LNCAP (cell line): ENCODE measurements at regions not wholly inside any gene's neighbourhood (a gene's known extent, or its start where the extent isn't known, plus 50 kb on each side); places are given as distances from the start of the nearest gene placed in this dataset.

Source experiments
- TF ChIP-seq, protein P1 (sequence below): fragments of 450-650 bp; IDR thresholded peaks from 2 replicates; pipeline ENCODE4 v1.5.1; 2017; ENCODE audit warnings: mild to moderate bottlenecking

DNA sequence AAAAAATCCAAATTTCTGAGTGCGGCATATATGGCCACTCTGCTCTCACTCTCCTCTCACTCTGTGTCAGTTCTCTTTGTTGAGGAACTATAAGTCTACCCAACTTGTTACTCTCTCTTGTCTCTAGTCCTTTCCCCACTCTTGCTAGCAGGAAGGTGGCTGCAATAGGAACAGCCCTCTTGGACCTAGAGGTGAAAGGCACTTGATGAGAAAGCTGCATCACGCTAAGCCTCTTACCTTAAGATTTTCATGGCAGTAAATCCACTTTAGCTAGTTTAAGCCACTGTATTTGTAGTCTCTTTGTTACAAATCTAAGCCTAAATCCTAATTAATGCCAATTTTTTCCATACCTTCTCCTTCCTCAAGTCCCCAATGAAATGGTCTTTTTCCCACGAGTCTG is 189.9 kb downstream of the NKX6-1 start:
- TF ChIP-seq, protein P1, sequence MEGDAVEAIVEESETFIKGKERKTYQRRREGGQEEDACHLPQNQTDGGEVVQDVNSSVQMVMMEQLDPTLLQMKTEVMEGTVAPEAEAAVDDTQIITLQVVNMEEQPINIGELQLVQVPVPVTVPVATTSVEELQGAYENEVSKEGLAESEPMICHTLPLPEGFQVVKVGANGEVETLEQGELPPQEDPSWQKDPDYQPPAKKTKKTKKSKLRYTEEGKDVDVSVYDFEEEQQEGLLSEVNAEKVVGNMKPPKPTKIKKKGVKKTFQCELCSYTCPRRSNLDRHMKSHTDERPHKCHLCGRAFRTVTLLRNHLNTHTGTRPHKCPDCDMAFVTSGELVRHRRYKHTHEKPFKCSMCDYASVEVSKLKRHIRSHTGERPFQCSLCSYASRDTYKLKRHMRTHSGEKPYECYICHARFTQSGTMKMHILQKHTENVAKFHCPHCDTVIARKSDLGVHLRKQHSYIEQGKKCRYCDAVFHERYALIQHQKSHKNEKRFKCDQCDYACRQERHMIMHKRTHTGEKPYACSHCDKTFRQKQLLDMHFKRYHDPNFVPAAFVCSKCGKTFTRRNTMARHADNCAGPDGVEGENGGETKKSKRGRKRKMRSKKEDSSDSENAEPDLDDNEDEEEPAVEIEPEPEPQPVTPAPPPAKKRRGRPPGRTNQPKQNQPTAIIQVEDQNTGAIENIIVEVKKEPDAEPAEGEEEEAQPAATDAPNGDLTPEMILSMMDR: no peak

GRCh38 chr4:84298023-84298718 is 200.9 kb downstream of the NKX6-1 start:
- TF ChIP-seq, protein P1: no peak

GRCh38 chr4:84291969-84292368 is 207.1 kb downstream of the NKX6-1 start:
- TF ChIP-seq, protein P1: no peak

DNA sequence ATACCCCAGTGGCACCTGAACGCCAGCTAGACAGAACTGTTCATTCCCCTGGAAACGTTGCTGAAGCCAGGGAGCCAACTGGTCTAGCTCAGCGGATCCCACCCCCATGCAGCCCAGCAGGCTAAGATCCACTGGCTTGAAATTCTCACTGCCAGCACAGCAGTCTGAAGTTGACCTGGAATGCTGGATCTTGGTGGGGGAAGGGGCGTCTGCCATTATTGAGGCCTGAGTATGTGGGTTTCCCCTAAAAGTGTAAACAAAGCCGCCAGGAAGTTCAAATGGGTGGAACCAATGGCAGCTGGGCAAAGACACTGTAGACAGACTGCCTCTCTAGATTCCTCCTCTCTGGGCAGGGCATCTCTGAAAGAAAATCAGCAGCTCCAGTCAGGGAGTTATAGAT is 213.0 kb downstream of the NKX6-1 start:
- TF ChIP-seq, protein P1: no peak

GRCh38 chr4:84279678-84280077 is 219.4 kb downstream of the NKX6-1 start:
- TF ChIP-seq, protein P1: no peak

DNA sequence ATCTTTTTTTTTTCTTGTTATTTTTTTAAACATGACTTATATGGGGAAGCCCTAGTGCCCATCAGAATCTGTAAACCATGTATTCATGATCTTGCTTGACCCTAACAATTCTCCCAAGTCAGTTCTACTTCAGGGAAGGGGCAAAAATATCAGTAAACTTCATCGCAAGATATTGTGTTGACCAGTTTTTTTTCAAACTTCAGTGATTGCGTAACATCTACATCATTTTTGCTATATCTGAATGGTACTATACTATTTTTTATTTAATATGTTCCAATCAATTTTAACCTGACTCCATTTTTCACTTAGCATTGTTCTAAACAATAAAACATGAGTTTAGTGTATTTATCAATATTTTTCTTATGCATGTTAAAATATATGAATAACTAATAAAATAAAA is 221.2 kb downstream of the NKX6-1 start:
- TF ChIP-seq, protein P1: no peak

DNA sequence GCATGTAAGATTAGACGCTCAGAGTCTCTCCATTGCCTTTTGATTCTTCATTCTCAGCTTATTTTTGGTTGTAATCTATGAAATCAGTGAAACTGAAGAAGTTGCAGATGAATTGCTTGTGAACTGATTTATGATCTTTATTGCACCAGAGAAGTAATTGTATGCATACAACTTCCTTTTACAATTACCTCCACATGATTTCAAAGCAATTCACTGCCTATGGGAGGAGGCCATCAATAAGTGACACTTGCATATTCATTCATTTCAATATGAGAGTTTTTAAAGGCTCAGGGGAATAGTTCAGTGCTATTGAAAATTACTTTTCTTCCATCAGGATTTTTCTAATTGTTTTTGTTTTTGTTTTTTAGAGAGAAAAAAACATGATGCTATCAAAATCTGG is 222.3 kb downstream of the NKX6-1 start:
- TF ChIP-seq, protein P1: no peak

GRCh38 chr4:84269536-84270044 is 229.5 kb downstream of the NKX6-1 start:
- TF ChIP-seq, protein P1: no peak
